ENCODE measurements at regions not wholly inside any gene's neighbourhood (a gene's known extent, or its start where the extent isn't known, plus 50 kb on each side); places are given as distances from the start of the nearest gene placed in this dataset.

GRCh38 chr18:65399091-65399490 is 351.7 kb upstream of the CDH7 start:
- Histone ChIP-seq H3K23ac (ENCODE audit: insufficient read length, low read depth, low read length) (no peak overlapping the region), H3K9ac (ENCODE audit: extremely low read depth, insufficient read length, low read length) (no peak overlapping the region), H3K18ac (ENCODE audit: insufficient read length, low read depth, low read length) (no peak overlapping the region), H3K9me3 (ENCODE audit: control insufficient read depth, low read depth, low read length) (no peaks in the 10 kb centered on the region), H4K91ac (ENCODE audit: insufficient read length, low read depth, low read length) (no peak overlapping the region), H3T11ph (ENCODE audit: low read length) (no peak overlapping the region), H3K4me2 (ENCODE audit: insufficient read depth, insufficient read length, low read length) (no peak overlapping the region), H2BK15ac (ENCODE audit: low read depth, low read length) (no peak overlapping the region), H3K56ac (ENCODE audit: insufficient read length, low read depth, low read length) (no peak overlapping the region), H3K23me2 (ENCODE audit: insufficient read length, low read depth, low read length, poor library complexity, severe bottlenecking) (no peaks in the 10 kb centered on the region), H2BK20ac (ENCODE audit: low read depth, low read length, poor library complexity, severe bottlenecking) (no peak overlapping the region), H2AK5ac (ENCODE audit: insufficient read length, low read length) (no peak overlapping the region), H2BK5ac (ENCODE audit: insufficient read length, low read length) (no peak overlapping the region), H2BK120ac (ENCODE audit: low read depth, low read length, poor library complexity, severe bottlenecking) (no peak overlapping the region), H2AFZ (ENCODE audit: low read length) (no peak overlapping the region), H3K79me1 (ENCODE audit: insufficient read depth, low read depth, low read length, poor library complexity, severe bottlenecking) (no peaks in the 10 kb centered on the region), H3K79me2 (ENCODE audit: insufficient read depth, low read length) (no peaks in the 10 kb centered on the region), H3K14ac (ENCODE audit: insufficient read depth, low read length) (no peak overlapping the region), H2BK12ac (ENCODE audit: insufficient read length, low read depth, low read length) (no peak overlapping the region), H4K8ac (replicated peaks; ENCODE audit: insufficient read length, low read depth, low read length) (no peak overlapping the region), H3K4ac (ENCODE audit: low read depth, low read length) (no peak overlapping the region), H3K27ac (ENCODE audit: insufficient read length, low read depth, low read length) (no peak overlapping the region), H4K5ac (ENCODE audit: insufficient read length, low read depth, low read length) (no peak overlapping the region), H3K27me3 (ENCODE audit: insufficient read depth, low read length) (no peaks in the 10 kb centered on the region), H4K20me1 (ENCODE audit: control insufficient read depth, insufficient read depth, insufficient read length) (no peaks in the 10 kb centered on the region), H3K4me1 (ENCODE audit: insufficient read depth, low read length) (peaks cover 3% of the 10 kb centered on the region; the same call in 1 of the 2 replicates)
- Mint-ChIP-seq H3K36me3 (ENCODE audit: insufficient read depth in 1 of 3, low read depth in 3 of 3) (no peaks in the 10 kb centered on the region; a peak in 1 of 7 replicates), H3K27ac (no peak overlapping the region; a peak in 1 of 7 replicates), H3K4me1 (peaks cover 9 to 12% of the 10 kb centered on the region in 2 experiments), H3K9me3 (no peaks in the 10 kb centered on the region), H3K27me3 (ENCODE audit: low read depth) (no peaks in the 10 kb centered on the region), H3K4me3 (no peak overlapping the region)
- no CpG with 5 or more reads among the region's 1 CpG for WGBS (ENCODE audit: extremely low coverage, insufficient read length, low lambda C conversion rate)
- DNase-seq, result no peak
- TF ChIP-seq CTCF (conservative IDR thresholded peaks at IDR 0.05), result no peak
